CD4-positive, alpha-beta T cell treated with Interleukin-21 for 1 hour (primary cell): ENCODE measurements at regions not wholly inside any gene's neighbourhood (a gene's known extent, or its start where the extent isn't known, plus 50 kb on each side); places are given as distances from the start of the nearest gene placed in this dataset.

ENCODE experiments used
- DNase-seq: peaks from one replicate; pipeline ENCODE4 v3.0.0-alpha.2; 2020

DNA sequence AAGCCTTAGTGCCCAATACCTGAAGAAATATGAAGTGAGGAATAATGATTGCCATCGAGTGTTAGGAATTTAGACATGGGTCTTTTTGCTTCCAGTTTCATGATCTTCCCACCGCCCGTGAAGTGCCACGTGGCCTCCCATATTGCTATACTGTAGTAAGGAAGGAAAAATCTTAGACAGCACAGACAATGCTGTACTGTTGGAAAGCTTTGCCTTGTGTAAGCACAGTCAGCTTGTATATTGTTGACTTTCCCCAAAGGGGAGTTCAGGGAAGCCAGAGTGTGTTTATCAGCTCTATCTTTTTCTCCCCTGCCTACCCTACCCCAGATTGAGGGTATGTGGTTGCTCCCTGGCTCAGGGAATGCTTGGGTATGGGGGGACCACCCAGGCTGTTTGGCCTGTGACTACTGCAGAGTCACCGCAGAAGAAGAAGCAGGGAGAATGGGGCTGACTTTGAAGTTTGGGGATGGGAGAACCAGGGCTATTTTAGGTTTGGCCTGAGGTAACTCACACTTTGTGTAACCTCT is 161.8 kb upstream of the MEF2C start:
- no peak for DNase-seq

DNA sequence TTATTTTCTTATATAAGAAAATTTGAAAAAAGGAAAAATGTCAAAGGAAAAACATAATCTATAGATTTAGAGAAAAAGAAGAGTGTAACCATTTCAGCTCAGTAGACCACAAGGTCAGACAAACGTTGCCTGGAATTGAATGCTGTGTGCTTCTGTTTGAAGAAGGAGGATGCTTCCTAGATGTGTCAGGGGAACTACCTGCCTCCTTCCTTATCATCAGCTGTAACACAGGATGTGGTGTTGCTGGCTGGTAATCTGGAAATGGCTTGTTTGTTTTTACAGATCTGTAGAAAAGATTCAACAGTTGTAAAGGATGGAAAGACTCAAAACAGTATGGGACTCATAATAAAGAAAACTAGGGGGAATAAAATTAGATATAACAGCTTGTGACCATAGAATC is 160.7 kb upstream of the MEF2C start:
- DNase-seq = no peak

DNA sequence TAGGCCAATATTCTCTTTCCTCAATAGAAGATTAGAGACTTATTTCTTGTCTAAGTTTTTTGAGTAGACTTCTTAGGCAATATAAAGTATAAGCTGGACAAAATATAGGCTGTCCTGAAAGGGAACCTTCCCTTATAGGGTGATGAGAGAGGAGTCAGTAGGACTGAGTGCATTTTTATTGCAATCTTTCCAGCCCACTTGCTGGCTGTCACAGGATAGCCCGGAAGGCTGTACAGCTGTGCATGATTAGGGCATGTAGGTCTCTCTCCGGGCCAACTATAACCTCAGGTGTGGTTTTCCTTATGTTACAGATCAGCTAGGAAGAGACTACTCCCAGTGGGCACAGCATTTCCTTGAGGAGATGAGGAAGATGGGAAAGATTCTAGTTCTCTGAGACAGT is 159.8 kb upstream of the MEF2C start:
- no peak for DNase-seq

DNA sequence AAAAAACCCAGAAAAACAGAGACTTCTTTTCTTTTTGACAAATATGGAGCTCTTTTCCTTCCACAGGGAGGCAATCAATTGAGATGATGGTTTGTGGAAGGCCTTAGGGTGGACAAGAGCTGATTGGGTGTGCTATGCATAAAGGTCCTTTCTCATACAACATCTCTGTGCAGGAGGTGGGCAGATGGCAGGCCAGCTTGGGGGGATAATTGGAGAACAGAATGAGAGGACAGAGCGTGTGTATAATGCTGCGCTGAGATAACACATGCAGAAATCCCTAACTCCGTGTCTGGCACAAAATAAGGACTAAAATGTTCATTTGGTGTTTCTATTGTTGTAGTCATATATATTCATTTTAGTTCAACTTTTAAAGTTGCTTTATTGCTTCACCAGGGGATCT is 159.0 kb upstream of the MEF2C start:
- DNase-seq = no peak

DNA sequence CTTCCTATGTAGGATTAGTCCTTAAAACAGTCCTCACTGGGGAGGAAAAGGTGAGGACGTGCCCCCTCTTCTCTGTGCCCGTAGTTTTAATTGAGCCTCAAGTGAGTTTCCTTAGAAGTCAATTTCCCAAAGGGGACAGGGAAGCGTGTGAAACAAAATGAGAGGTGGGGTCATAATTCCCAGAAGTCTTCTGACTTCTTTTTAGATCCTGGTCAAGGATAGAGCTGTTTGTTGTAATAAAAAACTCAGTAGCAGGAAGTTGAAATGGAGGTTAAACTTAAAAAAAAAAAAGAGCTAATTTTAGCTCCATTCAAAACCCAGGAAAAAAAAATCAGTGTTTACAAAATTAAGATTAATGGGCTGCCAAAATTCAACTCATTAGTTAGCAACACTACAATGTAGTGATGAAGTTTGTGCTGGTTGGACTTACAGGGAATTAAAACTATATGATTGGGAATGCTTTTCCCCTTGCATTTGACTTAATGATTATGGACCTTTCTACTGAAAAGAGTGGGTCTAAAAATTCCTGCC is 158.3 kb upstream of the MEF2C start:
- no peak for DNase-seq

DNA sequence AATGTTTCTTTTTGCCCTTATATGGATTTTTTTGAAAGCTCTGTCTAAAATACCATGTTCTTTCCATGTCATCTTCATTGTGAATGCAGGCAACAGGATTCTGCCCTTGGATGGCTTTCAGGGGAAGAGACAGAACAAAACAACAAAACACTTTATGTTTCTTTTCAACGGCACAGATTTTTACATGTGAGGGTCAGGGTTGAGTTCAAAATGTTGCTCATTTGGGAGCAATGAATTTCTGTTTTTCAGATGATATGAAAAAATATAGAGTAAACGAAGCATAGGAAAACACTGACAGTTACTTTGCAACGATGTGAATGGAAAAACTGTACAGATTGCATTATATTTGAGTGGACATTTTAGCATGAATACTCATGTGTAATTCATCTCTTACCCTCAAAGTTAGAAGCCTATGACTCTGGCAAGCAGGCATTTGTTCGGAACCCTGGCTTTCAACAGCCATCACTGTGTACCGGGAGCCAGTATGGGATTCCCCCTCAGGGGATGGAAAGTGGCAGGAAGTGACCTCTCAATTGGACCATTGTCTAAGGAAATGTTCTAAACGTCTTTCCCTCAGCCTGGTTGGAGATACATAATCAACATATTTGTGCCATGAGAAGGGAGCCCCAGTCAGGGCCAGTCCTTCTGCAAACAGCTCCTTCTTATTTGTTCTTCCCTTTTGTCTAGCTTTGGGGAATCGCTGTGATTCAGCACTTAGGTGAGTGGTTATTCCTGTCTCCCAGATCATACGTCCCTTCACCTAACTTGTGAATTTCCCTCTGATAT is 153.9 kb upstream of the MEF2C start:
- DNase-seq = no peak

GRCh38 chr5:89036166-89036565 is 153.2 kb upstream of the MEF2C start:
- DNase-seq = no peak

DNA sequence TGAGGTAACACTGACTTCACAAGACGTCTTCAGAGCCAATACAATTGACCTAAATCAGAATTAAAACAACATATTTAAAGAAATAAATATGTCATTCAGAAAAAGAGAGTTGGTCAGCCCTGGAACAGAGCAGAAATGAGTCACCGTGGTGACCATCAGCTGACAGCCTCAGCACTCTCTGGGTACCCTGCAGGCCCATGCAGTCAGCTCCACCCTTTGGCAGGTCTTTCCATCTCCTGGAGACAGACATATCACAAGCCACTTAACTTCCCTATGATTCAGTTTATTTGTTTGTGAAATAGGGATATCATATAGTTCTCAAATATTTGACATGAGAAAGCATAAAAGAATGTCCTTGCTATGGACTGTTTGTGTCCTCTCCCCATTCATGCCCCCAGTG is 151.6 kb upstream of the MEF2C start:
- DNase-seq = no peak

DNA sequence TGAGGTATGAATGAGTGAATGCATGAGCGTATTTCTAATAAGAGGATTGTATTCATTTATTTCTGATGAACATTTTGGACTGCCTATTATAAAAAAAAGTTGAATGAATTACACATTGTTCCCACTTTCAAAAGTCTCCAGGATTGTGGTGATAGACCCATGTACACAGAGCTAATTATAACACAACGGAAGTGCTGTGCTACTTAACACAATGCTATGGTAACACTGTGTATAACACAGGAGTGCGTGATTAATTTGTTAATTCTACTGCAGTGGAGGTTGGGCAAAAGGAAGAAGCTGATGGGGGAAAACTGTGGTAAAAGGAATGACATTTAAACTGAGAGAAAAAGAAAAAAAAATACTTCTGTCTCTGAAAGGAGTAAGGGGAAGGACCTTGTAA is 147.8 kb upstream of the MEF2C start:
- no peak for DNase-seq

GRCh38 chr5:89028595-89029285 is 145.8 kb upstream of the MEF2C start:
- DNase-seq = no peak

- no peak for DNase-seq
Measured at GRCh38 chr5:89024045-89024444, 141.1 kb upstream of the MEF2C start.

- DNase-seq = no peak
Measured at GRCh38 chr5:89020926-89021610, 138.1 kb upstream of the MEF2C start.

DNA sequence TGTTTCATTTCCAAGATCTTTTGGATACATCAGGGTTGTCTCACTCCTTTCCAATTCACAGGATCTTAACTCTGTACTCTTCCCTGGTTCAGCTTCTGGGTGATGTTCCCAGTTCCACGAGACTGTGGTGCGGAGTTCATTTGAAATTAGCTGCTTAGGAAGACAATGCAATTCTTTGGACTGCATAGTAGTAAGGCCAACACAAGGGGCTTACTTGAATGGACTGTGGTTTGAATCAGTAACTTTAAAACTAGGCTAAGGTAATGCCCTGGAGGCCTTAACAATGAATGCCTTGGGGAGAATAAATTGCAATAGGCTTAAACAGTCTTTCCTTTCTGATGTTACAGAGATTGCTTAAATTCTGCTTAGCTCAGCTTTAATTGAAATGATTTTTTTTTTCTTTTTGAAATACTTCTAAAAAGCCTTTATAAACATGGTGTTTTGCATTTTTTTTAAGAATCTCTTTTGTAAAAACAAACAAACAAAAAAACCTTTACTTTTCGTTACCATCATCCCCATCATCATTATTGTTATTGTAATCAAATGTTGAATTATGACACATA is 133.8 kb upstream of the MEF2C start:
- DNase-seq = no peak

DNA sequence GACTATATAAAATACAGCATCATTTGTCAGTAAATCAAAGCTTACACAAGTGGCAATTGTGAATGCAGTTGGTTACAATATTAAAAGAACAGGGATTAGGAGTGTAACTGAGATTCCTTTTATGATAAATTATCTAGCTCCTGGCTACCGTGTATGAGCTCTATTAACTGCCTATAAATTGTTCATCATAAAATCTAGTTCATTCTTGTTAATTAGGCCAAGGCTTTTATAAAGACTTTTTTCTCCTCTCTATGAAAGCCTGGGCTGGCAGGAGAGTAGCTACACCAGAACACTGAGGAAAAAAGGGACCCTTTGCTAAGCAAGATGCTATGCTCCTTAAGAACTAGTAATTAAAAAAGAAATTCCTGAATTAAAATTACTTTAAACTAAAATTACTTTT is 132.4 kb upstream of the MEF2C start:
- DNase-seq = no peak

DNA sequence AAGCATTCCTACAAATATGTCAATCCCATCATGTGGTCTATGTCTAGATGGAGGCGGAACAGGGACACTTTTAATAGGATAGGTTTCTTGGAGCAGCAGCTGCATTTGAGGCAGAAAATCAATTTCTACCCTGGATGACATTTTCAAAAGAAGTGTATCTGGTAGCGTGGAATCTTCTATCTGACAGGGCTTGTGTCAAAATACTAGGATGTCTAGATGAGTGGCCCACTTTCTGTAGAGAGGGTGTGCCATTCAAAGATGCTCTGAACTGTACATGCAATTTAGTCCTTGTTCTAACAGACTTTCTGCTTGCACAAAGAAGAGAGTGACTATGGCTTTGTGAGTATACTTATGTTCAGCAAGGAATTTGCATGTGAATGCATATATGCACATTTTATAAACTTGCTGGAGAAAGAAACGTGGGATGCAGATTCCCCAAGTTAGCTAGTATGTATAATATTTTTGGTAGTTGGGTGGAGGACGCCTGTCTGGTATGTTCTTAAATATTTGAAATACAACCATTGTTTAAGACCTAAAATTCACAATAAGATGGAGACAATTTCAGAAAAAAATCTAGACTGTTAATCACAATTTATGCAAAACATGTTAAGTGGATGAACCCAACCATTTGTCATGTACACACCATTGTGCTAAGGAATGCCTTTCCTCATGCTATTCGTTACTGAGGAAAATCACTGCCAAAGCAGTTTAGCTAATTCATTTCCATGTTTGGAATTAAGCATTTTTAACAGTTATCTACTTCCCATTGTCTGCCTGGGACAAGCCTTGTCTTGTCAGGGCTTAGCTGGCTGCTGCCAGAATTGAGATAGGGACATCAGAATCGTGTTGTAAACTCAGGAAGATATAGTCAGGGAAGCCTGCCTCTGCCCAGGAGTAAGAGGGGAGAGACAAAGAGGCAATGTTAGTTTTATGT is 129.1 kb upstream of the MEF2C start:
- no peak for DNase-seq

- no peak for DNase-seq
Measured at GRCh38 chr5:89010512-89010911, 127.5 kb upstream of the MEF2C start.

- no peak for DNase-seq
Measured at GRCh38 chr5:89008291-89008690, 125.3 kb upstream of the MEF2C start.

GRCh38 chr5:89005990-89006389 is 123.0 kb upstream of the MEF2C start:
- DNase-seq = no peak

- DNase-seq = no peak
Measured at GRCh38 chr5:89004379-89004778, 121.4 kb upstream of the MEF2C start.

GRCh38 chr5:89003563-89004036 is 120.6 kb upstream of the MEF2C start:
- DNase-seq = no peak

- no peak for DNase-seq
Measured at GRCh38 chr5:88999853-89000252, 116.9 kb upstream of the MEF2C start.

GRCh38 chr5:88997937-88998336 is 115.0 kb upstream of the MEF2C start:
- no peak for DNase-seq
